Peyer's patch (tissue), 4 donors: ENCODE measurements at regions not wholly inside any gene's neighbourhood (a gene's known extent, or its start where the extent isn't known, plus 50 kb on each side); places are given as distances from the start of the nearest gene placed in this dataset.

Source experiments
- CTCF ChIP-seq, 6 experiments: fragments of 450-650 bp in 4 of 6; fragments of 200-600 bp in 2 of 6; sonication (generic) in 1 of 6; IDR thresholded peaks; one replicate each; pipeline ENCODE4 v1.5.1; 2017 to 2019; ENCODE audit warnings: antibody characterized with exemption in 6 of 6, mild to moderate bottlenecking in 3 of 6, moderate library complexity in 1 of 6
- POLR2A ChIP-seq, 2 donors: fragments of 450-650 bp; IDR thresholded peaks; one replicate each; pipeline ENCODE4 v1.5.1; 2017; ENCODE audit warnings: antibody characterized with exemption in 2 of 2, mild to moderate bottlenecking in 2 of 2, moderate library complexity in 2 of 2

- TF ChIP-seq POLR2A (IDR thresholded peaks at IDR 0.05) (no peak), CTCF (IDR thresholded peaks at IDR 0.05) (no peak)
These were observed 128.6 kb downstream of the ZFP36L2 start for GRCh38 chr2:43097644-43098408.
